HEK293T (cell line): ENCODE measurements at regions not wholly inside any gene's neighbourhood (a gene's known extent, or its start where the extent isn't known, plus 50 kb on each side); places are given as distances from the start of the nearest gene placed in this dataset.

ENCODE experiments used
- BHLHE40 ChIP-seq: fragments of 450-650 bp; IDR thresholded peaks from 2 replicates; pipeline ENCODE4 v1.6.1; 2016; ENCODE audit warnings: mild to moderate bottlenecking, moderate library complexity, borderline replicate concordance
- CTBP1 ChIP-seq: fragments of 450-650 bp; IDR thresholded peaks from 2 replicates; pipeline ENCODE4 v1.6.1; 2016; ENCODE audit warnings: borderline replicate concordance
- FOXA1 ChIP-seq: fragments of 450-650 bp; IDR thresholded peaks from 2 replicates; pipeline ENCODE4 v1.6.1; 2016; ENCODE audit warnings: mild to moderate bottlenecking
- FOXK2 ChIP-seq: fragments of 450-650 bp; IDR thresholded peaks from 2 replicates; pipeline ENCODE4 v1.6.1; 2016; ENCODE audit warnings: mild to moderate bottlenecking
- FOXM1 ChIP-seq: fragments of 450-650 bp; IDR thresholded peaks from 2 replicates; pipeline ENCODE4 v1.6.1; 2017; ENCODE audit warnings: mild to moderate bottlenecking, borderline replicate concordance
- HDGF ChIP-seq: fragments of 450-650 bp; IDR thresholded peaks from 2 replicates; pipeline ENCODE4 v1.6.1; 2017; ENCODE audit warnings: antibody characterized with exemption, borderline replicate concordance
- L3MBTL2 ChIP-seq: fragments of 450-650 bp; conservative IDR thresholded peaks from 2 replicates; pipeline ENCODE4 v1.6.1; 2016; ENCODE audit warnings: mild to moderate bottlenecking
- PKNOX1 ChIP-seq: fragments of 450-650 bp; IDR thresholded peaks from 2 replicates; pipeline ENCODE4 v1.6.1; 2016
- SP1 ChIP-seq: fragments of 450-650 bp; IDR thresholded peaks from 2 replicates; pipeline ENCODE4 v1.6.1; 2017

- TF ChIP-seq SP1 = no peak
- no peak for TF ChIP-seq PKNOX1
- no peak for TF ChIP-seq FOXM1
- no peak for TF ChIP-seq L3MBTL2
- no peak for TF ChIP-seq HDGF
- TF ChIP-seq CTBP1 = no peak
- TF ChIP-seq FOXK2 = no peak
- no peak for TF ChIP-seq FOXA1
- TF ChIP-seq BHLHE40 = no peak
Measured at GRCh38 chr12:91565846-91566245, 383.2 kb upstream of the DCN start.
